ENCODE measurements at regions not wholly inside any gene's neighbourhood (a gene's known extent, or its start where the extent isn't known, plus 50 kb on each side); places are given as distances from the start of the nearest gene placed in this dataset.

DNA sequence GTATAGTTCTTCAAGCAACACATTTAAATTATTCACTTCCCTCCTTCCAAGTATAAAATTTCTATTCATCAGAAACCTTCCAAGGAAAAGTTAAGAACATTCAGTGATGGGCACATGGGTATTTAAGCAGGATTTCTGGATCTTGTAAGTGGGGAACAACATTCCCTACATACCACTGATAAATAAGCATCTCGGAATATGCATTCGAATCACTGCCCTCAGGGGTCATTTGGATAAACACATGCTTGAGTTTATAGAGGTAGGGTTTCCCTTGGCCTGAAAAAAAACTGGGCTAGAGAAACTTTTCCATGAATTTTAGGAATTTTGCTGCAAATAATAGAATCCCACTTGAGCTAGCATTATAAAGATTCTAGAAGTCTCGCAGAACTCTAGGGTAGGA, 143.9 kb downstream of the SOX3 start:
- TF ChIP-seq, protein P1, sequence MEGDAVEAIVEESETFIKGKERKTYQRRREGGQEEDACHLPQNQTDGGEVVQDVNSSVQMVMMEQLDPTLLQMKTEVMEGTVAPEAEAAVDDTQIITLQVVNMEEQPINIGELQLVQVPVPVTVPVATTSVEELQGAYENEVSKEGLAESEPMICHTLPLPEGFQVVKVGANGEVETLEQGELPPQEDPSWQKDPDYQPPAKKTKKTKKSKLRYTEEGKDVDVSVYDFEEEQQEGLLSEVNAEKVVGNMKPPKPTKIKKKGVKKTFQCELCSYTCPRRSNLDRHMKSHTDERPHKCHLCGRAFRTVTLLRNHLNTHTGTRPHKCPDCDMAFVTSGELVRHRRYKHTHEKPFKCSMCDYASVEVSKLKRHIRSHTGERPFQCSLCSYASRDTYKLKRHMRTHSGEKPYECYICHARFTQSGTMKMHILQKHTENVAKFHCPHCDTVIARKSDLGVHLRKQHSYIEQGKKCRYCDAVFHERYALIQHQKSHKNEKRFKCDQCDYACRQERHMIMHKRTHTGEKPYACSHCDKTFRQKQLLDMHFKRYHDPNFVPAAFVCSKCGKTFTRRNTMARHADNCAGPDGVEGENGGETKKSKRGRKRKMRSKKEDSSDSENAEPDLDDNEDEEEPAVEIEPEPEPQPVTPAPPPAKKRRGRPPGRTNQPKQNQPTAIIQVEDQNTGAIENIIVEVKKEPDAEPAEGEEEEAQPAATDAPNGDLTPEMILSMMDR (IDR thresholded peaks at IDR 0.05): no peak
- DNase-seq (ENCODE audit: low spot score): no peak
- ATAC-seq (ENCODE audit: low FRiP score): no peak

DNA sequence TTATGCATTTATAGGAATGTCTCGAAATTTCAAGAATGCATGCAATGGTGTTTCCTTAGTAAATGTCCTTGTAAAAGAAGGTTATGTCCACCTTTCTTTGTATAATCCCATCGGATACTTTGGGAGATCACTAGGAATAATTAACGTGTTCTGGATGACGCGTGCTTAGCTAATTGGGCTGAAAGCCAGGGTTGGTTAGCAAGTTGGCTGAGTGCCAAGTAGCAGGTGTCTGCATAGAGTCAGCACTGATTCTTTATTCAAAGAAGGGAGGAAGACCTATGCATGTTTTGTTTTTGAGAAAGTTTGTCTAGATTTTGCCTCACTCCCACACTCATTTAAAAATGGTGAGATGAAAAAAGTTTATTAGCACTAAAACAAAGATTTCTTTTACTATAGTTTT, 144.6 kb downstream of the SOX3 start:
- DNase-seq (ENCODE audit: low spot score) (no peak), ATAC-seq (ENCODE audit: low FRiP score) (no peak)
- TF ChIP-seq, protein P1 (IDR thresholded peaks at IDR 0.05): no peak

DNA sequence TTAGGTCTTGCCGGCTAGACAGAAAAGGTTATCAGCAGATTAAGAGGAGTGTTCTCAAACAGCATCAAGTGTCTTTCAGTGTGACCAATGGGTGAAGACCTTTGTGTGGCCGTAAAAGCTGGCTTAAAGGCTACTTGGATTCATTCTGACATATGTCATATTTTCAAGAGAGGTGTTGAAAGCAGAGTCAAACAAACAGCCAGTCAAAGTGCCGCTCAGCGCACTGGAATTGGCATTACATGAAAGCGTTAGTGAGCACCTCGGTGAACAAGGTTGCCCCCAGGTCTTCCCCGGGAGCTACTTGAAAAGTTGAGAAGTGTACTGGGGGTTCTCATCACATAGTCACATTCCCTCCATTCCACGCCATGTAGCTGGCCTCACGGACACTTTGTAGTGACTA, 148.9 kb downstream of the SOX3 start:
- DNase-seq (ENCODE audit: low spot score) (no peak), ATAC-seq (ENCODE audit: low FRiP score) (no peak)
- TF ChIP-seq, protein P1 (IDR thresholded peaks at IDR 0.05): no peak

DNA sequence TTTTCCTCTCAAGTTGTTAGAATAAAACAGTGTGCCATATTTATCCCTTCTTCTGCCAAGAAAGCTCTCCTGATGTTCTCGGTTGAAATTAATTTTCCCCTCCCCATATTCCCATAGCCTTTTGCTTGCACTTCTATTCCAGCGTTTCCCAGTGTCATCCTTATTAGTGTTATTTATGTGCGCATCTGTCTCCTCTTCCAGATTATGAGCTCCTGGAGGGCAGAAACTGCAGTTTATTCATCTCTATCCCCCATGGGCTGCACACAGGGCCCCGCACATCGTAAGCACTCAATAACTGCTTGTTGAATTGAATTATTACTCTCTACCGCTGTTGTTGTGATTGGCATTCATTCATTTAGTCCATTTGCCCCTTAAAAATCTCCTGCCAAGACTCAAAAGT, 149.4 kb downstream of the SOX3 start:
- TF ChIP-seq, protein P1 (IDR thresholded peaks at IDR 0.05): no peak
- ATAC-seq (ENCODE audit: low FRiP score) (no peak), DNase-seq (ENCODE audit: low spot score) (no peak)

DNA sequence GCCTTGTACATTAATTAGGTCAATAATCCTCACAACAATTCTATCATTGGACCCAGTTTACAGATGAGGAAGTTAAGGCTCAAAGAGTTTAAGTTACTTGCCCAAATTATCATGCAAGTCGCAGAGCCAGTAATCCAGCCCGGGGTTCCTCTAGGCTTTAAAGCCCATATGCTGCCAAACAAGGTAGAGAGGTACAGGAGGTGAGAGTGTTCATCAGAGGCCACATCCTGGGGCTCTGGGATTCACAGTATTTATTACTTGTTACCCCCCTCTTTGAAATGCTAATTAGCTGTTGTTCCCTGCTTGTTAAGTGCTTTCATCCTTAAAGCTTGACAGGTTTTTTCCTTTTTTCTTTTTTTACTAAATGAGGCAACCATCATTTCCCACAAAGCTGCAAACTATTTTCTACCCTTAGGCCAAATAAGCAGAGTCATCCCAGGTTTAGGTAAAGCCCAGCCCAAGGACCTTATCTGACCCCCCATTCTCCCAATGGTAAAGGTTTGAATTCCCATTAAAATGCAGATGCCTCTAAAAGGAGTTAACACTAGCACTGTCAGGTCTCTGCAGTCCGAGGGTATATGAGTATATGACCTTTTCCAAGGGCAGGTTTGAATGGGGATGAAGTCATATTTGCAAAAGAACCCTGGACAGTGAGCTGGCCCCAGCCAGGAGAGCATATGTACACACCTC, 150.3 kb downstream of the SOX3 start:
- DNase-seq (ENCODE audit: low spot score) (no peak), ATAC-seq (ENCODE audit: low FRiP score) (no peak)
- TF ChIP-seq, protein P1 (IDR thresholded peaks at IDR 0.05): no peak

DNA sequence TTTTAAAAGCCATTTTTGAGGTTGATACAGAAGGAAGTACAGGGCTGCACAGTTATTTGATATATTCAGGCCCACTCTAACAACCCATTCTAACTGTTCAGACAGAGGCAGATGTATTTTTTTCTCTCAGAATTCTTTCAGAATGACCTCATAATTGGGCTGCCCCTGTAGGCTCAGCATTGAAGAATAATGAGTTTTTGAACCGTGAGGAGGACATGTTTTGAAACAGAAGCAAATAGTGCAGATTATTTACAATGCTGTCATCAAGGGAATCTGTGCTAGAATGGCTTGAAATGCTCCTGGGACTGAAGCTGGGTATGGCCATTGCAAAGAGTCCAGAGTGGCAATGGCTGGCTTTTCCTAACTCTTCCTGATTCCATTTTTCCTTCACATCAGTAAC, 158.1 kb downstream of the SOX3 start:
- DNase-seq (ENCODE audit: low spot score): no peak

More for the DNA sequence above, 158.1 kb downstream of the SOX3 start:
- no peak for ATAC-seq (ENCODE audit: low FRiP score)
- TF ChIP-seq, protein P1 (IDR thresholded peaks at IDR 0.05): no peak

All from omental fat pad (tissue), 3 donors.